PFSK-1 (cell line): ENCODE measurements at regions not wholly inside any gene's neighbourhood (a gene's known extent, or its start where the extent isn't known, plus 50 kb on each side); places are given as distances from the start of the nearest gene placed in this dataset.

Experiments
- FOXP2 ChIP-seq: optimal IDR thresholded peaks from 2 replicates; pipeline ENCODE3; 2011; ENCODE audit warnings: borderline replicate concordance, control low read depth, inconsistent platforms; ENCODE audit not compliant: insufficient read depth; ENCODE audit errors: extremely low read length, extremely low read depth
- POLR2AphosphoS5 ChIP-seq: IDR thresholded peaks from 2 replicates; pipeline ENCODE4 v1.6.1; 2012; ENCODE audit warnings: low read depth, mild to moderate bottlenecking, control low read depth, low read length, moderate library complexity
- REST ChIP-seq, 2 experiments: IDR thresholded peaks; 2 replicates each; pipeline versions ENCODE4 v1.6.1 to v1.8.0; 2011 to 2012; ENCODE audit warnings: low read depth in 2 of 2, low read length in 2 of 2, control low read depth in 1 of 2, inconsistent platforms in 1 of 2, mild to moderate bottlenecking in 1 of 2, moderate library complexity in 1 of 2; ENCODE audit not compliant: insufficient read depth in 1 of 2
- SIN3A ChIP-seq: IDR thresholded peaks from 2 replicates; pipeline ENCODE4 v1.6.1; 2012; ENCODE audit warnings: mild to moderate bottlenecking, low read length, moderate library complexity, borderline replicate concordance; ENCODE audit not compliant: insufficient read depth
- TAF1 ChIP-seq: IDR thresholded peaks from 2 replicates; pipeline ENCODE4 v1.6.1; 2012; ENCODE audit warnings: low read length, control low read depth, borderline replicate concordance; ENCODE audit not compliant: insufficient read depth

GRCh38 chr4:158006990-158007389 is 165.8 kb downstream of the GASK1B start:
- TF ChIP-seq SIN3A (no peak), TAF1 (no peak), REST (IDR thresholded peaks at IDR 0.05; ENCODE audit: insufficient read depth in 1 of 2, low read depth in 2 of 2, low read length in 2 of 2) (no peak), POLR2AphosphoS5 (no peak), FOXP2 (no peak)
